ENCODE measurements at regions not wholly inside any gene's neighbourhood (a gene's known extent, or its start where the extent isn't known, plus 50 kb on each side); places are given as distances from the start of the nearest gene placed in this dataset.

- FAIRE-seq, result no peak
- DNase-seq (ENCODE audit: extremely low spot score, insufficient read length, low read depth), result no peak
These were observed 86.3 kb downstream of the HS3ST1 start for GRCh38 chr4:11342401-11342800.

GRCh38 chr4:11341337-11342043 is 87.2 kb downstream of the HS3ST1 start:
- DNase-seq (ENCODE audit: extremely low spot score, insufficient read length, low read depth) (no peak), FAIRE-seq (no peak)

- FAIRE-seq (no peak), DNase-seq (ENCODE audit: extremely low spot score, insufficient read length, low read depth) (no peak)
These were observed 89.5 kb downstream of the HS3ST1 start for GRCh38 chr4:11338956-11339782.

GRCh38 chr4:11337287-11337686 is 91.4 kb downstream of the HS3ST1 start:
- no peak for FAIRE-seq
- no peak for DNase-seq (ENCODE audit: extremely low spot score, insufficient read length, low read depth)

GRCh38 chr4:11336435-11336834 is 92.3 kb downstream of the HS3ST1 start:
- no peak for FAIRE-seq

GRCh38 chr4:11334887-11335286 is 93.8 kb downstream of the HS3ST1 start:
- DNase-seq (ENCODE audit: extremely low spot score, insufficient read length, low read depth), result no peak
- FAIRE-seq, result no peak

More at GRCh38 chr4:11336435-11336834, 92.3 kb downstream of the HS3ST1 start:
- no peak for DNase-seq (ENCODE audit: extremely low spot score, insufficient read length, low read depth)

GRCh38 chr4:11328401-11328800 is 100.3 kb downstream of the HS3ST1 start:
- FAIRE-seq (no peak), DNase-seq (ENCODE audit: extremely low spot score, insufficient read length, low read depth) (no peak)

GRCh38 chr4:11326021-11326420 is 102.7 kb downstream of the HS3ST1 start:
- DNase-seq (ENCODE audit: extremely low spot score, insufficient read length, low read depth), result no peak
- FAIRE-seq, result no peak

GRCh38 chr4:11323771-11324170 is 104.9 kb downstream of the HS3ST1 start:
- FAIRE-seq, result no peak

GRCh38 chr4:11313157-11313943 is 115.3 kb downstream of the HS3ST1 start:
- FAIRE-seq (no peak), DNase-seq (ENCODE audit: extremely low spot score, insufficient read length, low read depth) (no peak)

More at GRCh38 chr4:11323771-11324170, 104.9 kb downstream of the HS3ST1 start:
- DNase-seq (ENCODE audit: extremely low spot score, insufficient read length, low read depth), result no peak

- DNase-seq (ENCODE audit: extremely low spot score, insufficient read length, low read depth) (no peak), FAIRE-seq (no peak)
These were observed 116.3 kb downstream of the HS3ST1 start for GRCh38 chr4:11312389-11312788.

- FAIRE-seq, result no peak
- DNase-seq (ENCODE audit: extremely low spot score, insufficient read length, low read depth), result no peak
These were observed 127.5 kb downstream of the HS3ST1 start for GRCh38 chr4:11301075-11301660.

- no peak for FAIRE-seq
These were observed 128.9 kb downstream of the HS3ST1 start for GRCh38 chr4:11299836-11300235.

GRCh38 chr4:11299016-11299415 is 129.7 kb downstream of the HS3ST1 start:
- FAIRE-seq (no peak), DNase-seq (ENCODE audit: extremely low spot score, insufficient read length, low read depth) (no peak)

More at GRCh38 chr4:11299836-11300235, 128.9 kb downstream of the HS3ST1 start:
- no peak for DNase-seq (ENCODE audit: extremely low spot score, insufficient read length, low read depth)

- FAIRE-seq (no peak), DNase-seq (ENCODE audit: extremely low spot score, insufficient read length, low read depth) (no peak)
These were observed 130.2 kb downstream of the HS3ST1 start for GRCh38 chr4:11298451-11298850.

GRCh38 chr4:11297627-11298026 is 131.1 kb downstream of the HS3ST1 start:
- DNase-seq (ENCODE audit: extremely low spot score, insufficient read length, low read depth) (no peak), FAIRE-seq (no peak)

GRCh38 chr4:11297201-11297600 is 131.5 kb downstream of the HS3ST1 start:
- DNase-seq (ENCODE audit: extremely low spot score, insufficient read length, low read depth) (no peak), FAIRE-seq (no peak)

GRCh38 chr4:11293866-11294265 is 134.8 kb downstream of the HS3ST1 start:
- FAIRE-seq, result no peak
- no peak for DNase-seq (ENCODE audit: extremely low spot score, insufficient read length, low read depth)

GRCh38 chr4:11287055-11287454 is 141.6 kb downstream of the HS3ST1 start:
- FAIRE-seq, result no peak

GRCh38 chr4:11286533-11286932 is 142.2 kb downstream of the HS3ST1 start:
- DNase-seq (ENCODE audit: extremely low spot score, insufficient read length, low read depth) (no peak), FAIRE-seq (no peak)

More at GRCh38 chr4:11287055-11287454, 141.6 kb downstream of the HS3ST1 start:
- DNase-seq (ENCODE audit: extremely low spot score, insufficient read length, low read depth), result no peak

Data from GM18507 (cell line).